Left colon (tissue), 2 donors: ENCODE measurements at regions not wholly inside any gene's neighbourhood (a gene's known extent, or its start where the extent isn't known, plus 50 kb on each side); places are given as distances from the start of the nearest gene placed in this dataset.
A peak's percentile ranks its signal among the peaks of the same experiment; 100 is the strongest.
"Not testable (repeated sequence)": the region's sequence is repeated elsewhere in the genome, so short reads cannot be mapped to it uniquely, and the experiment has no call there.

ENCODE experiments used
- ATAC-seq: fragments of 200-7000 bp; cut with Tn5 transposase; one replicate; pipeline ENCODE4 v1.9.1; 2020; ENCODE audit warnings: mild to moderate bottlenecking, moderate library complexity
- DNase-seq, 2 donors: peaks; one replicate each; pipeline ENCODE4 v3.0.0-alpha.2; 2020
- intact Hi-C, 2 donors: fragments of 100-400 bp; cut with DNase I in 1 of 2; cut with micrococcal nuclease in 1 of 2; formaldehyde crosslinking; loops; one replicate each; pipeline versions ENCODE4 v1.11.2 to v1.14.0; 2022; cut with DNase I, micrococcal nuclease
- donor health status: DM: no; HTN: no; CAD: no.
- donor health status: DM: yes; HTN: yes; CAD: no.

DNA sequence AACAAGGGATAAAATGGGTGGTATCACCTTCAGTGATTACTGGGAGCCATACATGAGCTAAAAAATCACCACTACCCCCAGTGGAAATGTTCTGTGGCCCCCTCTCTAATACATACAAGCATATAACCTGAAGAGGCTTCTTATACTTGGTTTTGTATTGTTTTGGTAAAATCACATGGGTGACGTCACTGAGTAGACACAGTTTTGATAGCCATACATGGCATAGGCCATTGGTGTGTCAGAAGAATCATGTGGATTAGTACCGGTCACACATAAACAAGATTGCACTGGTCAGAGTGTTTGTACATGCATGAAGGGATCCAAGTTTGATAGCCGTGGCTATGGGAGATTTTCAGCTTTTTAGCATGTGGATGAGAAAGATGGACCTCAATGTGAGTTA is 131.9 kb upstream of the RADX start:
- intact Hi-C loops = loop anchor here in 1 of 2 donors (10.0 kb wide), 1 partner anchor 305 kb away; no protein-coding TSS in a partner anchor
- no peak for DNase-seq
- ATAC-seq = no peak

DNA sequence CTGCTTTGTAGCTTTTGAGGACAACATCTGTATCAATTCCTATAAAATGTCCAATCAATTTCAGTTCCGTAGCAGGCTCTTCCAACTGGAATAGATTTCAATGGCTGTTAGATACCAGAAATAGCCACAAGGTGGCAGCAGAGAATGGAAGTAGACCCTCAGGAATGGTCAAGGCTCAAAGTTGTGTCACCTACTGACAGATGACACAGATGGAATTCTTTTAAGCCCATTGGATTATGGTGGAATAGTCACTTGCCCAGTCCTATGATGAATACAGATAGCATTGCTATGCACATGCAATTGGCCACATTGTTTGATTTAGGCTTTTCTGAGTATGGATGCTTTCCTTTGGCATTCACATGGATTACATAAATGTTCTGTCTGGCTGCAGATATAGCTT is 130.4 kb upstream of the RADX start:
- ATAC-seq = peak; percentile 82
- peak in 1 of 2 donors; percentile 45 for DNase-seq
- intact Hi-C loops = loop anchor here in 1 of 2 donors (10.0 kb wide), 1 partner anchor 303 kb away; no protein-coding TSS in a partner anchor

DNA sequence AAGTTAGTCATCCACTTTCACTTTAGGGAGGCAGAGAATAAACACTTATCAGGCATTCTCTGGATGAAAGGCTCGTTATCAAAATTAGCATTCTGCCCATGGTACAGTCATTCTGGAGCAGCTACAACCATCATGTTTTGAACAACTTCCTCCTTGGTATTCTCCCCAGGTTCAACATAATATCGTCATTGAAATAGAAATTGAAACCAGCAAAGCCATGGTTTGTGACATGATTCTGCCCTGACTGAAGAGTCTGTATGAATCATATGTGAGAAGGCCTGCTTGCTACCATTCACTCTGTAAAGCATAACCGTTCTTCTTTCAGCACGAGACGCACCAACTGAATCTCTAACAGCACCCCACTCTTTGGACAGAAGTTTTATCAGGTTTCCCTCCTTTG is 127.5 kb upstream of the RADX start:
- DNase-seq (no peak), ATAC-seq (peak; percentile 43)
- intact Hi-C loops = loop anchor here in 1 of 2 donors (10.0 kb wide), 1 partner anchor 301 kb away; no protein-coding TSS in a partner anchor

DNA sequence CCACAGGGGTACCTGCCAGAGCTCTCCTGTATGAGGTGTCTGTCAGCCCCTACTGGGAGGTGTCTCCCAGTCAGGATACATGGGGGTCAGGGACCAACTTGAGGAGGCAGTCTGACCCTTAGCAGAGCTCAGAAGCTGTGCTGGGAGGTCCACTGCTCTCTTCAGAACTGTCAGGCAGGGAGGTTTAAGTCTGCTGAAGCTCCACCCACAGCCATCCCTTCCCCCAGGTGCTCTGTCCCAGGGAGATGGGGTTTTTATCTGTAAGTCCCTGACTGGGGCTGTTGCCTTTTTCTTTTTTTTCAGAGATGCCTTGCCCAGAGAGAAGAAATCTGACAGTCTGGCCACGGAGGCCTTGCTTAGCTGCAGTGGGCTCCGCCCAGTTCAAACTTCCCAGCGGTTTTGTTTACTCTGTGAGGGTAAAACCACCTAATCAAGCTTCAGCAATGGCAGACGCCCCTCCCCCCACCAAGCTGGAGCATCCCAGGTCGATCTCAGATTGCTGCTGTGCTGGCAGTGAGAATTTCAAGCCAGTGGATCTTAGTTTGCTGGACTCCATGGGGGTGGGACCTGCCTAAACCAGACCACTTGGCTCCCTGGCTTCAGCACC is 118.5 kb upstream of the RADX start:
- intact Hi-C loops = not testable (repeated sequence)
- ATAC-seq = peak; percentile 64

DNA sequence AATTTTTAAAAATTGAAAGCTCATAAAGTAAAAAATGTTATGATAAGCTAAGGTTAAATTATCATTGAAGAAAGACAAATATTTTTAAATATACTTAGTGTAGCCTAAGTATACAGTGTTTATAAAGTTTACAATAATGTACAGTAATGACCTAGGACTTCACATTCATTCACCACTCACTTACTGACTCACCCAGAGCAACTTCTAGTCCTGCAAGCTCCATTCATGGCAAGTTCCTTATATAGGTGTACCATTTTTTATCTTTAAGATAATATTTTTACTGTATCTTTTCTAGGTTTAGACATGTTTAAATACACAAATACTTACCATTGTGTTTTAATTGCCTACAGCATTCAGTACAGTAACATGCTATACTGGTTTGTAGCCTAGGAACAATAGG is 112.3 kb upstream of the RADX start:
- ATAC-seq = no peak
- intact Hi-C loops = no loop called here
- DNase-seq = no peak

More for the DNA sequence above, 118.5 kb upstream of the RADX start:
- DNase-seq = peak; percentile 38 to 68

DNA sequence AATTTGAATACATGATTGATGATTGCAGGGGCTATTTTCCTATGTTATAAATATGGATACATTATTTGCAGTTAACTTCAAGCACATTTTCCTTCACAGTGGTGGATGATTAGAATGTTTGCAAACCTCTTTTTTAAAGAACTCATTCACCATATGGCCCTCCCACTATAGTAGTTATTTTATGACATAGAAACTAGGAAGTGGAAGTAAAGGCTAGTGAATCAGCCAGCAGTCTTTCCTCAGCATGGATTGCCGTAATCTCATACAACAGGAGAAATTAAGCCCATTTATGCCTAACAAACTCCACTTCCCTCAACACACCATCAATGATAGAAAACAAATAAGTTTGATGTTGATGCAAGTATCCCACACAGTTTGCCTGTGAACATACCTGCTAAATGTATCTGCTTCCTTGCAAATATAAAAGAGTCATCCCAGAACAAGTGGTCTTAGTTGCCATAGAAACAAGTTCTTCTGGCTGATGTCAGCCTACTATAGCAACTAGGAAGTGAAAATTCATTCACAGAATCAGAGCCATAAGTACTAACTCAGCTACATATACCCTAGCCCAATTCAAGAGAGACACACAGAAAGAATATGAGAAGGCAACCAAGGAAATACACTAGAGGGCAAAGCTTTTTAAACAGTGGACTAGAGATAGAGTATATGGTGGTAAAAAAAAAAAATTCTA is 100.9 kb upstream of the RADX start:
- intact Hi-C loops = no loop called here
- DNase-seq = no peak

More for the DNA sequence above, 100.9 kb upstream of the RADX start:
- ATAC-seq = peak; percentile 49
